ENCODE measurements at regions not wholly inside any gene's neighbourhood (a gene's known extent, or its start where the extent isn't known, plus 50 kb on each side); places are given as distances from the start of the nearest gene placed in this dataset.
"Not testable (repeated sequence)": the region's sequence is repeated elsewhere in the genome, so short reads cannot be mapped to it uniquely, and the experiment has no call there.

GRCh38 chr6:122913558-122913957 is 82.5 kb upstream of the CLVS2 start:
- no peaks in the 10 kb centered on the region for H3K9me3 ChIP-seq (replicated peaks)
- no peak for DNase-seq
- H3K27ac ChIP-seq: no peak overlapping the region
- no peak overlapping the region for H3K4me3 ChIP-seq
- no peaks in the 10 kb centered on the region for H3K27me3 ChIP-seq
- no peaks in the 10 kb centered on the region for H3K4me1 ChIP-seq
- H3K36me3 ChIP-seq: no peaks in the 10 kb centered on the region

- H3K4me1 ChIP-seq: no peaks in the 10 kb centered on the region
- no peaks in the 10 kb centered on the region for H3K27me3 ChIP-seq
- H3K27ac ChIP-seq: no peak overlapping the region
- no peaks in the 10 kb centered on the region for H3K9me3 ChIP-seq (replicated peaks)
- no peak for DNase-seq
- H3K36me3 ChIP-seq: no peaks in the 10 kb centered on the region
- no peak overlapping the region for H3K4me3 ChIP-seq
These were observed 77.3 kb upstream of the CLVS2 start for GRCh38 chr6:122918714-122919113.

GRCh38 chr6:122930252-122931180 is 65.5 kb upstream of the CLVS2 start:
- no peaks in the 10 kb centered on the region for H3K36me3 ChIP-seq
- no peaks in the 10 kb centered on the region for H3K27me3 ChIP-seq
- no peaks in the 10 kb centered on the region for H3K4me1 ChIP-seq
- no peak for DNase-seq
- no peak overlapping the region for H3K27ac ChIP-seq
- no peak overlapping the region for H3K4me3 ChIP-seq
- H3K9me3 ChIP-seq (replicated peaks): no peaks in the 10 kb centered on the region

GRCh38 chr6:122931916-122932315 is 64.1 kb upstream of the CLVS2 start:
- H3K9me3 ChIP-seq (replicated peaks): no peaks in the 10 kb centered on the region
- H3K4me1 ChIP-seq: no peaks in the 10 kb centered on the region
- H3K4me3 ChIP-seq: no peak overlapping the region
- no peak for DNase-seq
- no peaks in the 10 kb centered on the region for H3K27me3 ChIP-seq
- H3K27ac ChIP-seq: no peak overlapping the region
- H3K36me3 ChIP-seq: no peaks in the 10 kb centered on the region

- H3K27me3 ChIP-seq; H3K27ac ChIP-seq; H3K36me3 ChIP-seq; H3K4me3 ChIP-seq; H3K9me3 ChIP-seq (replicated peaks); DNase-seq; H3K4me1 ChIP-seq: not testable (repeated sequence)
These were observed 51.1 kb upstream of the CLVS2 start for GRCh38 chr6:122944936-122945335.
